IMR-90 (cell line): ENCODE measurements at regions not wholly inside any gene's neighbourhood (a gene's known extent, or its start where the extent isn't known, plus 50 kb on each side); places are given as distances from the start of the nearest gene placed in this dataset.

ENCODE experiments used
- CEBPB ChIP-seq: IDR thresholded peaks from 2 replicates; pipeline ENCODE4 v1.6.1; 2012; ENCODE audit warnings: low read depth, low read length, improper control_type of control experiment
- CTCF ChIP-seq: conservative IDR thresholded peaks from 2 replicates; pipeline ENCODE4 v1.5.1; 2012; ENCODE audit warnings: mild to moderate bottlenecking, low read depth, low read length, improper control_type of control experiment
- MXI1 ChIP-seq: IDR thresholded peaks from 2 replicates; pipeline ENCODE4 v1.6.1; 2012; ENCODE audit warnings: low read depth, mild to moderate bottlenecking, low read length, moderate library complexity, borderline replicate concordance
- POLR2A ChIP-seq: IDR thresholded peaks from 2 replicates; pipeline ENCODE4 v1.6.1; 2012; ENCODE audit warnings: mild to moderate bottlenecking, low read depth, low read length
- RCOR1 ChIP-seq: IDR thresholded peaks from 2 replicates; pipeline ENCODE4 v1.6.1; 2012; ENCODE audit warnings: mild to moderate bottlenecking, low read length, improper control_type of control experiment; ENCODE audit not compliant: insufficient replicate concordance
- SMC3 ChIP-seq: fragments of 150-350 bp; IDR thresholded peaks from 2 replicates; pipeline ENCODE4 v1.6.1; 2016; ENCODE audit warnings: low read depth, mild to moderate bottlenecking, antibody characterized with exemption, low read length, moderate library complexity
- USF2 ChIP-seq: fragments of 150-350 bp; IDR thresholded peaks from 2 replicates; pipeline ENCODE4 v1.6.1; 2017; ENCODE audit warnings: mild to moderate bottlenecking, antibody characterized with exemption, low read length, low read depth

- no peak for TF ChIP-seq CTCF
- TF ChIP-seq RCOR1 = no peak
- TF ChIP-seq POLR2A = no peak
- TF ChIP-seq SMC3 = no peak
- no peak for TF ChIP-seq MXI1
- TF ChIP-seq CEBPB = no peak
- TF ChIP-seq USF2 = no peak
Measured at GRCh38 chr14:34179727-34180126, 228.9 kb upstream of the EGLN3 start.
